ENCODE measurements at regions not wholly inside any gene's neighbourhood (a gene's known extent, or its start where the extent isn't known, plus 50 kb on each side); places are given as distances from the start of the nearest gene placed in this dataset.
"Not testable (repeated sequence)": the region's sequence is repeated elsewhere in the genome, so short reads cannot be mapped to it uniquely, and the experiment has no call there.

GRCh38 chr14:97077687-97078086 is 280.5 kb downstream of the VRK1 start:
- no peak for DNase-seq

- no peak for DNase-seq
These were observed 283.8 kb downstream of the VRK1 start for GRCh38 chr14:97080991-97081390.

GRCh38 chr14:97095269-97095668 is 298.1 kb downstream of the VRK1 start:
- no peak for DNase-seq

GRCh38 chr14:97097296-97097695 is 300.1 kb downstream of the VRK1 start:
- DNase-seq: no peak

- no peak for DNase-seq
These were observed 303.1 kb downstream of the VRK1 start for GRCh38 chr14:97100306-97100705.

GRCh38 chr14:97101561-97101960 is 304.4 kb downstream of the VRK1 start:
- DNase-seq: no peak

GRCh38 chr14:97104029-97104428 is 306.8 kb downstream of the VRK1 start:
- no peak for DNase-seq

GRCh38 chr14:97106166-97106565 is 309.0 kb downstream of the VRK1 start:
- peak; percentile 16 for DNase-seq

- no peak for DNase-seq
These were observed 309.4 kb downstream of the VRK1 start for GRCh38 chr14:97106609-97107008.

- no peak for DNase-seq
These were observed 309.9 kb downstream of the VRK1 start for GRCh38 chr14:97107080-97107479.

- no peak for DNase-seq
These were observed 310.6 kb downstream of the VRK1 start for GRCh38 chr14:97107760-97108159.

- DNase-seq: no peak
These were observed 312.1 kb downstream of the VRK1 start for GRCh38 chr14:97109234-97109633.

- DNase-seq: no peak
These were observed 316.2 kb downstream of the VRK1 start for GRCh38 chr14:97113339-97113738.

GRCh38 chr14:97116546-97116945 is 319.4 kb downstream of the VRK1 start:
- DNase-seq: no peak

- DNase-seq: no peak
These were observed 320.5 kb downstream of the VRK1 start for GRCh38 chr14:97117693-97118092.

- no peak for DNase-seq
These were observed 323.0 kb downstream of the VRK1 start for GRCh38 chr14:97120204-97120603.

GRCh38 chr14:97120611-97121031 is 323.4 kb downstream of the VRK1 start:
- DNase-seq: no peak

GRCh38 chr14:97129639-97130038 is 332.5 kb downstream of the VRK1 start:
- DNase-seq: no peak

GRCh38 chr14:97135847-97136246 is 338.7 kb downstream of the VRK1 start:
- DNase-seq: not testable (repeated sequence)

- no peak for DNase-seq
These were observed 340.5 kb downstream of the VRK1 start for GRCh38 chr14:97137705-97138104.

GRCh38 chr14:97138801-97139200 is 341.6 kb downstream of the VRK1 start:
- no peak for DNase-seq

GRCh38 chr14:97143011-97143410 is 345.8 kb downstream of the VRK1 start:
- DNase-seq: no peak

GRCh38 chr14:97143456-97143855 is 346.3 kb downstream of the VRK1 start:
- no peak for DNase-seq

GRCh38 chr14:97148021-97148420 is 350.8 kb downstream of the VRK1 start:
- not testable (repeated sequence) for DNase-seq

GRCh38 chr14:97149775-97150174 is 352.6 kb downstream of the VRK1 start:
- DNase-seq: no peak

- DNase-seq: no peak
These were observed 356.3 kb downstream of the VRK1 start for GRCh38 chr14:97153527-97153926.

Measured in NCI-H774 (cell line).